Thoracic aorta (tissue), 2 donors: ENCODE measurements at regions not wholly inside any gene's neighbourhood (a gene's known extent, or its start where the extent isn't known, plus 50 kb on each side); places are given as distances from the start of the nearest gene placed in this dataset.

ENCODE experiments used
- ATAC-seq: fragments of 150-250 bp; one replicate; pipeline ENCODE4 v1.8.0; 2017; ENCODE audit warnings: low read depth; ENCODE audit not compliant: insufficient number of reproducible peaks, low FRiP score
- DNase-seq: peaks from one replicate; pipeline ENCODE4 v3.0.0-alpha.2; 2020; ENCODE audit warnings: low spot score
- H3K27ac ChIP-seq, 2 donors: fragments of 200-600 bp; sonication (generic); 1 replicate in 1 of 2; 2 replicates in 1 of 2; pipeline ENCODE4 v1.5.1; 2016; ENCODE audit warnings: mild to moderate bottlenecking in 2 of 2, moderate library complexity in 2 of 2
- H3K27me3 ChIP-seq: fragments of 200-600 bp; sonication (generic); replicated peaks from 2 replicates; pipeline ENCODE4 v1.6.0; 2016; ENCODE audit warnings: mild to moderate bottlenecking; ENCODE audit not compliant: insufficient read depth
- H3K36me3 ChIP-seq: fragments of 200-600 bp; sonication (generic); one replicate; pipeline ENCODE4 v1.5.1; 2016
- H3K4me1 ChIP-seq, 2 donors: fragments of 200-600 bp; sonication (generic); 1 replicate in 1 of 2; 2 replicates in 1 of 2; pipeline versions ENCODE4 v1.5.1 to v1.6.0; 2016; ENCODE audit warnings: low read depth in 2 of 2, mild to moderate bottlenecking in 1 of 2; ENCODE audit not compliant: control insufficient read depth in 1 of 2
- H3K4me3 ChIP-seq: fragments of 200-600 bp; sonication (generic); 2 replicates; pipeline ENCODE4 v1.5.1; 2016; ENCODE audit warnings: mild to moderate bottlenecking
- H3K9me3 ChIP-seq: fragments of 200-600 bp; sonication (generic); 2 replicates; pipeline ENCODE4 v1.5.1; 2016
- CTCF ChIP-seq: fragments of 200-600 bp; sonication (generic); IDR thresholded peaks from one replicate; pipeline ENCODE4 v1.5.1; 2019; ENCODE audit warnings: antibody characterized with exemption

- Histone ChIP-seq H3K27me3 (no peaks in the 10 kb centered on the region), H3K4me1 (peaks cover 0 to 3% of the 10 kb centered on the region in 2 donors), H3K9me3 (no peaks in the 10 kb centered on the region), H3K27ac (no peak overlapping the region), H3K4me3 (no peak overlapping the region), H3K36me3 (no peaks in the 10 kb centered on the region)
- no peak for TF ChIP-seq CTCF
- DNase-seq = no peak
- ATAC-seq = no peak
Observed at GRCh38 chr1:56363007-56363770, 216.2 kb downstream of the PLPP3 start.

- no peak overlapping the region for H3K4me3 ChIP-seq
- no peak overlapping the region for H3K27ac ChIP-seq
- H3K4me1 ChIP-seq = peaks cover 9 to 17% of the 10 kb centered on the region in 2 donors
- no peaks in the 10 kb centered on the region for H3K27me3 ChIP-seq
- H3K9me3 ChIP-seq = no peaks in the 10 kb centered on the region
- DNase-seq = no peak
- H3K36me3 ChIP-seq = no peaks in the 10 kb centered on the region
- no peak for TF ChIP-seq CTCF
- ATAC-seq = no peak
Observed at GRCh38 chr1:56360021-56360420, 219.3 kb downstream of the PLPP3 start.

- TF ChIP-seq CTCF = no peak
- H3K4me1 ChIP-seq = peaks cover 11 to 20% of the 10 kb centered on the region in 2 donors
Observed at GRCh38 chr1:56359056-56359455, 220.3 kb downstream of the PLPP3 start.

GRCh38 chr1:56357927-56358690 lies 221.3 kb downstream of the PLPP3 start:
- Histone ChIP-seq H3K4me1 (peaks cover 11 to 20% of the 10 kb centered on the region in 2 donors), H3K27me3 (no peaks in the 10 kb centered on the region), H3K9me3 (no peaks in the 10 kb centered on the region), H3K36me3 (no peaks in the 10 kb centered on the region), H3K27ac (no peak overlapping the region), H3K4me3 (no peak overlapping the region)
- ATAC-seq (no peak), DNase-seq (no peak)
- no peak for TF ChIP-seq CTCF

More at GRCh38 chr1:56359056-56359455, 220.3 kb downstream of the PLPP3 start:
- no peak for DNase-seq
- Histone ChIP-seq H3K27ac (no peak overlapping the region), H3K27me3 (no peaks in the 10 kb centered on the region), H3K9me3 (no peaks in the 10 kb centered on the region), H3K36me3 (no peaks in the 10 kb centered on the region), H3K4me3 (no peak overlapping the region)
- no peak for ATAC-seq

- Histone ChIP-seq H3K4me1 (peaks cover 11 to 20% of the 10 kb centered on the region in 2 donors), H3K9me3 (no peaks in the 10 kb centered on the region), H3K36me3 (no peaks in the 10 kb centered on the region), H3K4me3 (no peak overlapping the region), H3K27me3 (no peaks in the 10 kb centered on the region), H3K27ac (no peak overlapping the region)
- ATAC-seq = no peak
- no peak for DNase-seq
- no peak for TF ChIP-seq CTCF
Observed at GRCh38 chr1:56356376-56356990, 222.9 kb downstream of the PLPP3 start.
